A673 (cell line): ENCODE measurements at regions not wholly inside any gene's neighbourhood (a gene's known extent, or its start where the extent isn't known, plus 50 kb on each side); places are given as distances from the start of the nearest gene placed in this dataset.

Experiments
- EZH2 ChIP-seq: fragments of 200-600 bp; sonication (generic); IDR thresholded peaks from 2 replicates; pipeline ENCODE4 v1.6.1; 2017; ENCODE audit warnings: borderline replicate concordance, low read depth, mild to moderate bottlenecking, mixed read lengths, antibody characterized with exemption, low read length; ENCODE audit not compliant: poor library complexity, severe bottlenecking
- TF ChIP-seq, protein P1 (sequence below): fragments of 300-800, 200-600 bp; sonication (generic); conservative IDR thresholded peaks from 2 replicates; pipeline ENCODE4 v1.5.1; 2017; ENCODE audit warnings: low read depth, mild to moderate bottlenecking, antibody characterized with exemption, low read length, moderate library complexity, mixed read lengths

DNA sequence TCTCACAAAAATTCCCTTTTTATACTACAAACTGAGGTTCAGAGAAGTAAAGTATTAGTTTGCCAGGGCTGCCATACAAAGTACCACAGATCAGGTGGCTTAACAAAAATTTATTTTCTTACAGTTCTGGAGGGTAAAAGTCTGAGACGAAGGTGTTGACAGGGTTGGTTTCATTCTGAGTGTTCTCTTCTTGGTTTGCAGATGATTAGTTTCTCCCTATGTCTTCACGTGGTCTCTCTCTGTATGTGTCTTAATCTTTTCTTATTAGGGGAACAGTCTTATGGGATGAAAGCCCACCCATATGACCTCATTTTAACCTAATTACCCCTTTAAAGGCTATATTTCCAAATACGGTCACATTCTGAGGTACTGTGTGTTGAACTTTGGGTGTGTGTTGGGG is 274.2 kb downstream of the BRINP1 start:
- TF ChIP-seq, protein P1, sequence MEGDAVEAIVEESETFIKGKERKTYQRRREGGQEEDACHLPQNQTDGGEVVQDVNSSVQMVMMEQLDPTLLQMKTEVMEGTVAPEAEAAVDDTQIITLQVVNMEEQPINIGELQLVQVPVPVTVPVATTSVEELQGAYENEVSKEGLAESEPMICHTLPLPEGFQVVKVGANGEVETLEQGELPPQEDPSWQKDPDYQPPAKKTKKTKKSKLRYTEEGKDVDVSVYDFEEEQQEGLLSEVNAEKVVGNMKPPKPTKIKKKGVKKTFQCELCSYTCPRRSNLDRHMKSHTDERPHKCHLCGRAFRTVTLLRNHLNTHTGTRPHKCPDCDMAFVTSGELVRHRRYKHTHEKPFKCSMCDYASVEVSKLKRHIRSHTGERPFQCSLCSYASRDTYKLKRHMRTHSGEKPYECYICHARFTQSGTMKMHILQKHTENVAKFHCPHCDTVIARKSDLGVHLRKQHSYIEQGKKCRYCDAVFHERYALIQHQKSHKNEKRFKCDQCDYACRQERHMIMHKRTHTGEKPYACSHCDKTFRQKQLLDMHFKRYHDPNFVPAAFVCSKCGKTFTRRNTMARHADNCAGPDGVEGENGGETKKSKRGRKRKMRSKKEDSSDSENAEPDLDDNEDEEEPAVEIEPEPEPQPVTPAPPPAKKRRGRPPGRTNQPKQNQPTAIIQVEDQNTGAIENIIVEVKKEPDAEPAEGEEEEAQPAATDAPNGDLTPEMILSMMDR = no peak
- TF ChIP-seq EZH2 = no peak
